ENCODE measurements at regions not wholly inside any gene's neighbourhood (a gene's known extent, or its start where the extent isn't known, plus 50 kb on each side); places are given as distances from the start of the nearest gene placed in this dataset.
A peak's percentile ranks its signal among the peaks of the same experiment; 100 is the strongest.

DNA sequence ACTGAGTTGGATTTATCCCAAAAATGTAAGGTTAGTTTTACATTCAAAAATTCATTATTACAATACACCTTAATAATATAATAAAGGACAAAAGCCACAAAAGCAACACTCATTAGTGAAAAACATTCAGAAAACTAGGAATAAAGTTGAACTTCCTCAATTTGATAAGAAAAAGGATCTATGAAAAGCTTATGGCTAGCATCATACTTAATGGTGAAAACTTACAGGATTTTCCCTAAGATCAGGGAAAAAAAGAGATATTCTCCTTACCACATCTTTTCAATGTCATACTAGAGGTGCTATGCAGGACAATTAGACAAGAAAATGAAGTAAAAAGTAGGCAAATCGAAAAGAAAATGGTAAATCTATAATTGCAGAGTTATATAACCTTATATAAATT is 279.9 kb downstream of the CGGBP1 start:
- TF ChIP-seq, protein P1, sequence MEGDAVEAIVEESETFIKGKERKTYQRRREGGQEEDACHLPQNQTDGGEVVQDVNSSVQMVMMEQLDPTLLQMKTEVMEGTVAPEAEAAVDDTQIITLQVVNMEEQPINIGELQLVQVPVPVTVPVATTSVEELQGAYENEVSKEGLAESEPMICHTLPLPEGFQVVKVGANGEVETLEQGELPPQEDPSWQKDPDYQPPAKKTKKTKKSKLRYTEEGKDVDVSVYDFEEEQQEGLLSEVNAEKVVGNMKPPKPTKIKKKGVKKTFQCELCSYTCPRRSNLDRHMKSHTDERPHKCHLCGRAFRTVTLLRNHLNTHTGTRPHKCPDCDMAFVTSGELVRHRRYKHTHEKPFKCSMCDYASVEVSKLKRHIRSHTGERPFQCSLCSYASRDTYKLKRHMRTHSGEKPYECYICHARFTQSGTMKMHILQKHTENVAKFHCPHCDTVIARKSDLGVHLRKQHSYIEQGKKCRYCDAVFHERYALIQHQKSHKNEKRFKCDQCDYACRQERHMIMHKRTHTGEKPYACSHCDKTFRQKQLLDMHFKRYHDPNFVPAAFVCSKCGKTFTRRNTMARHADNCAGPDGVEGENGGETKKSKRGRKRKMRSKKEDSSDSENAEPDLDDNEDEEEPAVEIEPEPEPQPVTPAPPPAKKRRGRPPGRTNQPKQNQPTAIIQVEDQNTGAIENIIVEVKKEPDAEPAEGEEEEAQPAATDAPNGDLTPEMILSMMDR (conservative IDR thresholded peaks at IDR 0.05; ENCODE audit: control insufficient read depth, insufficient read depth, low read depth, low read length) = no peak
- no peak overlapping the region for H3K4me3 ChIP-seq (ENCODE audit: control insufficient read depth, low read depth, low read length)
- DNase-seq (ENCODE audit: low read depth) = no peak

DNA sequence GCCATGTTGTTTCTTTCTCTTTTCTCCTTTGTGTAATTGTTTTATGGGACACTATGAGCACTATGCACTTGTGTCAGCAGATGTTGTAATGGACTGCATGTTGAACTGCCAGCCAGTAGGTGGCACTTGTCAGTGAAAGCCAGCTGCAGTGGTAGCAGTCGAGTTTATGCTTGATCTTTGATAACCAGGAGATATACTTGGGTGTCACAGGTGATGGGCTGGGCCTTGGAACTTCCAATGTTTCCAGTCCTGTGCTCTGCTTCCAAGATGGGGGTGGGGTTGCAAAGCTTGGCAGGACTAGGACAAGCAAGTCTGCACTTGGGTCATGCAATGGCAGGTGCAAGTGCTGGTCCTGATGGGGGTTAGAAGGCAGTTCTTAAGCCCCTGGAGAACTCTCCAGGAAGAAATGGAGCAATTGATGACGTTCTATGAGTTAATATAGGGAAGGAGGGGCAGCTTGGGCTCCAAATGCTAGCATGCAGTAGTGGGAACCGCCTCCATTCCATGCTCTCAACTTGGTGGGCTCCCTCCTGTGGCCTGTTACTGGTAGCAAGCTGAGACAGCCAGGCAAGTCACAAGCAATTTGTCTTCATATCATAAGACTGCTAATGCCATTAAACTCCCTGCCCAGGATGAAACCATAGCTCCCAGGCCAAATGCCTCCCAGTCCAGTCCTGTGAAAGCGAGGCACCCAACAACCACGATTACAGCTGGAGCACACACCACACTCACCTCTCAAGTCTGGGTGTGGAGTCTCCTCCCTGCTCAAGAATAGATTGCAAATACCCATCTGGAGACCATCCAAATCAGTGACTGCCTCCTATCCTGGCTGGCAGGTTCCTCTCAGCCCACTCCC is 287.2 kb downstream of the CGGBP1 start:
- no peak overlapping the region for H3K4me3 ChIP-seq (ENCODE audit: control insufficient read depth, low read depth, low read length)
- TF ChIP-seq, protein P1 (conservative IDR thresholded peaks at IDR 0.05; ENCODE audit: control insufficient read depth, insufficient read depth, low read depth, low read length) = peak; percentile 62
- DNase-seq (ENCODE audit: low read depth) = peak; percentile 35

DNA sequence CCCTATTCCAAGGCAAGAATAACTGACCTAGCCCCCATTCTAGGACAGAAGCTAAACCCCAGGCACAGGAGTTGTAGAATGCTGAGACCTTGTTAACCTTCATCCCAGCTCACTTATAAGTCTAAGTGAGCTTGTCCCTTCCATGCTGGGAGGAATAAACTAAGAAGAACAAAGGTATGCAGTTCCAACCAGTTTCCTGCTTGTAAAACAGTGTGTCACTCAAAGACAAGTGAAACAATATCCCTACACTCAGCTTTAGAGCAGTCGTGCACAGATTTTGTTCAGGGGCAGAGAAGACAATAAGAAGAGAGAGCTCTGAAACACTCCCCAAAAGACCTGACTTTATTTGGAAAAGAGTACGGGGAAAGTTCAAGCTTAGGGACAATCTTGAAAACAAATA is 292.1 kb downstream of the CGGBP1 start:
- DNase-seq (ENCODE audit: low read depth) = no peak
- TF ChIP-seq, protein P1 (conservative IDR thresholded peaks at IDR 0.05; ENCODE audit: control insufficient read depth, insufficient read depth, low read depth, low read length) = no peak
- H3K4me3 ChIP-seq (ENCODE audit: control insufficient read depth, low read depth, low read length) = no peak overlapping the region

DNA sequence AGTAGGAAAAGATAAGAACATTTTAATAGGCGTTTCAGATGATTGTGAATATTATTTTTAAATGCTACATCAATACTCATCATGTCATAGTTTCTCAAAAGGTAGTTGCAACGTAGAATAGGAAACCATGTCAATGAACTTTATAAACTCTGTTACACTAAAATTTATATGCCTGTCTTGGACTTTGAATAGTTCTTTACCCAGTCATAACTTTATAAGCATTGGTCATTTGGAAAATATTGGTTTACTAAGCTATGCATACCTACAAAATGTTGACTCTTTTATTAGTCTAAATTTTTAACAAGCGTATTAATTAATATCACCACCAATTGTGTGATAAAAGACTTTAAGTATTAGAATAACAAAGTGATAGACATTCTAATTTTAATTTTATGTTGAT is 293.5 kb downstream of the CGGBP1 start:
- DNase-seq (ENCODE audit: low read depth) = no peak
- TF ChIP-seq, protein P1 (conservative IDR thresholded peaks at IDR 0.05; ENCODE audit: control insufficient read depth, insufficient read depth, low read depth, low read length) = no peak
- H3K4me3 ChIP-seq (ENCODE audit: control insufficient read depth, low read depth, low read length) = no peak overlapping the region

DNA sequence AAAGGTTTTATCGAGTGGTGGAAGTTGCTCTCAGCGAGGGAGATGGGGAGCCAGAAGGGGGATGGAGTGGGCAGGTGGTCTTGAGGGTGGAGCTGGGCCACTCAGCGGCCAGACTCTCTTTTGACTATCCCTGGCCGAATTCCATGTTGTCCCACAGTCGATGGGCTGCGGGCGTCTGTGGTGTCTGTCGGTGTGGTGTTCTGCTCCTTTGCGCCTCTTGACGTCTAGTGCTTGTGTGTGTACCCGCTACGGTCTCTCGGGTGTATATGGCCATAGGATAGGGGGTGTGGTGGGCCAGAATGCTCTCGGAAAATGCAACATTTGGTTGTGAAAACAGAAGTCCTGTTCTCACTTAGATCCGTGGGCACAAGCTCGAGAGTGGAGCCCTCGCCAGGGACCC is 297.0 kb downstream of the CGGBP1 start:
- TF ChIP-seq, protein P1 (conservative IDR thresholded peaks at IDR 0.05; ENCODE audit: control insufficient read depth, insufficient read depth, low read depth, low read length) = no peak
- no peak overlapping the region for H3K4me3 ChIP-seq (ENCODE audit: control insufficient read depth, low read depth, low read length)
- DNase-seq (ENCODE audit: low read depth) = no peak

DNA sequence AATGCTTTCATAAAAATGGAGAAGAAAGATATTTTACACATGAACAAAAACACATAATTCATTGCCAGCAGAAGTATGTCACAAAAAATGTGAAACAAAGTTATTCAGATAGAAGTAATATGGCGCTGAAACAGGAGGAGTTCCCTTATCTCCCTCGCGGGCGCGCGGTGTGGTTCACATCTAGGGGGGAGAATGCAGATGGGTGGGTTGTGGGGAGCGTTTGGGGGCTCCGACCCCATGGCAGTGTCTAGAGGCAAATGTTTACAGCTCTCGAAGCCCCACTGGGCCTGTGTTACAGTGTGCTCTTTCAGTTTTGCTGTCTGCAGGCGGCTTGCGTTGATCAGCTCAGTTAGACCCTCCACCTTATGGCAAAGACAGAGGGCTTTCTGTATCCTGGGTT is 297.5 kb downstream of the CGGBP1 start:
- no peak for DNase-seq (ENCODE audit: low read depth)
- H3K4me3 ChIP-seq (ENCODE audit: control insufficient read depth, low read depth, low read length) = no peak overlapping the region
- TF ChIP-seq, protein P1 (conservative IDR thresholded peaks at IDR 0.05; ENCODE audit: control insufficient read depth, insufficient read depth, low read depth, low read length) = no peak
